Adrenal gland (tissue), 9 donors: ENCODE measurements at regions not wholly inside any gene's neighbourhood (a gene's known extent, or its start where the extent isn't known, plus 50 kb on each side); places are given as distances from the start of the nearest gene placed in this dataset.
"Not testable (repeated sequence)": the region's sequence is repeated elsewhere in the genome, so short reads cannot be mapped to it uniquely, and the experiment has no call there.

Source experiments
- DNase-seq, 7 donors: peaks; one replicate each; pipeline ENCODE4 v3.0.0-alpha.2; 2019 to 2020
- H3K27ac ChIP-seq, 5 donors: fragments of 200-600 bp; sonication (generic) in 4 of 5; 1 replicate in 3 of 5; 2 replicates in 2 of 5; pipeline versions ENCODE4 v1.5.1 to v1.8.0; 2016 to 2020; ENCODE audit warnings: mild to moderate bottlenecking in 1 of 5
- H3K27me3 ChIP-seq: fragments of 200-600 bp; 2 replicates; pipeline ENCODE4 v1.8.0; 2021
- H3K36me3 ChIP-seq, 2 donors: fragments of 200-600 bp; replicated peaks in 1 of 2; 1 replicate in 1 of 2; 2 replicates in 1 of 2; pipeline versions ENCODE4 v1.5.1 to v1.8.0; 2018 to 2022
- H3K4me1 ChIP-seq, 2 donors: fragments of 200-600 bp; replicated peaks in 1 of 2; 1 replicate in 1 of 2; 2 replicates in 1 of 2; pipeline versions ENCODE4 v1.5.1 to v1.8.0; 2018 to 2021
- H3K4me3 ChIP-seq, 4 donors: fragments of 200-600 bp; sonication (generic) in 3 of 4; one replicate each; pipeline ENCODE4 v1.5.1; 2016 to 2018
- H3K9me3 ChIP-seq, 3 donors: fragments of 200-600 bp; sonication (generic) in 1 of 3; replicated peaks in 1 of 3; 1 replicate in 2 of 3; 2 replicates in 1 of 3; pipeline versions ENCODE4 v1.5.1 to v1.8.0; 2016 to 2021
- CTCF ChIP-seq, 6 experiments: fragments of 450-650 bp in 4 of 6; fragments of 200-600 bp in 2 of 6; sonication (generic) in 1 of 6; IDR thresholded peaks; 1 replicate in 5 of 6; 2 replicates in 1 of 6; pipeline versions ENCODE4 v1.5.1 to v1.8.0; 2016 to 2021; ENCODE audit warnings: antibody characterized with exemption in 6 of 6, mild to moderate bottlenecking in 2 of 6, moderate library complexity in 1 of 6
- POLR2A ChIP-seq, 2 donors: fragments of 450-650 bp; IDR thresholded peaks; one replicate each; pipeline ENCODE4 v1.6.1; 2017; ENCODE audit warnings: antibody characterized with exemption in 2 of 2, mild to moderate bottlenecking in 2 of 2, moderate library complexity in 1 of 2
- WGBS, 4 donors: extraction: QIAGEN DNeasy Blood & Tissue Kit in 2 of 4; methylation state at CpG; one replicate each; pipeline versions ENCODE4 v1.1.5 to v1.1.7; 2013 to 2017; 5-methylcytosine and 5-hydroxymethylcytosine counted together
- intact Hi-C, 2 donors: fragments of 100-400 bp; cut with DNase I; formaldehyde crosslinking; loops; one replicate each; pipeline versions ENCODE4 v1.14.1 to v1.15.0; 2022 to 2023
- donor health status: healthy with polysubstance abuse.
- donor health status: Bipolar disorder and iron deficiency.
- donor health status: DM: yes; HTN: yes; CAD: no.
- donor health status: DM: no; HTN: no; CAD: no.
- donor health status: DM: no; HTN: no; CAD: no.

- 63 to 78% (median 71%) methylated on average over 1 of the region's 1 CpG for WGBS, 4 donors
- TF ChIP-seq POLR2A (IDR thresholded peaks at IDR 0.05) (no peak), CTCF (IDR thresholded peaks at IDR 0.05) (no peak)
- Histone ChIP-seq H3K4me3 (no peak overlapping the region), H3K36me3 (no peaks in the 10 kb centered on the region), H3K27ac (no peak overlapping the region), H3K9me3 (no peaks in the 10 kb centered on the region), H3K4me1 (no peaks in the 10 kb centered on the region), H3K27me3 (no peaks in the 10 kb centered on the region)
- no peak for DNase-seq
- intact Hi-C loops: no loop called here
Observed at GRCh38 chr5:39657943-39658342, 233.2 kb upstream of the DAB2 start.

GRCh38 chr5:39656600-39656999 lies 231.8 kb upstream of the DAB2 start:
- Histone ChIP-seq H3K27ac (no peak overlapping the region), H3K9me3 (no peaks in the 10 kb centered on the region), H3K4me3 (no peak overlapping the region), H3K4me1 (no peaks in the 10 kb centered on the region), H3K27me3 (no peaks in the 10 kb centered on the region), H3K36me3 (no peaks in the 10 kb centered on the region)
- TF ChIP-seq POLR2A (IDR thresholded peaks at IDR 0.05) (no peak), CTCF (IDR thresholded peaks at IDR 0.05) (no peak)
- no peak for DNase-seq
- intact Hi-C loops: no loop called here

DNA sequence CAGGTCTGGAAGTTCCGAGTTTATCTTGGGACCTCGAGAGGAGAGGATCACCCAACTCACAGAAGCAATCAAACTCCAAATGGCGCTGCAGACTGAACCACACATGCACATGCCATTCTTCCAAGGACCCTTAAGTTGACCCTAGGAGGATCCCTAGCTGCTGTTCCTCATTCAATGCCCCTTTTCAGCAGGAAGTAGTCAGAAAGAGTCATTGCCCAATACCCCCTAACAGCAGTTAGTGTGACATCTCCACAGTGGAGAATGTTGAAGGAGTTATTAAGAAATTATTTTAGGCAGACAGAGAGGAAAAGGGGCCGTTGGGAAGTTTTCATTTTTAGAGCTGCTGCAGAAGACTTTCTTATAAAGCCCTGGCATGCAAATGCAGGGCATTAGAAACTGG lies 229.9 kb upstream of the DAB2 start:
- Histone ChIP-seq H3K27me3 (no peaks in the 10 kb centered on the region), H3K36me3 (no peaks in the 10 kb centered on the region), H3K4me3 (no peak overlapping the region), H3K4me1 (no peaks in the 10 kb centered on the region), H3K27ac (no peak overlapping the region), H3K9me3 (no peaks in the 10 kb centered on the region)
- DNase-seq: no peak
- TF ChIP-seq CTCF (IDR thresholded peaks at IDR 0.05): no peak
- no peak for TF ChIP-seq POLR2A (IDR thresholded peaks at IDR 0.05)
- 68 to 82% (median 71%) methylated on average over 3 to 4 of the region's 4 CpGs for WGBS, 4 donors
- intact Hi-C loops: no loop called here

DNA sequence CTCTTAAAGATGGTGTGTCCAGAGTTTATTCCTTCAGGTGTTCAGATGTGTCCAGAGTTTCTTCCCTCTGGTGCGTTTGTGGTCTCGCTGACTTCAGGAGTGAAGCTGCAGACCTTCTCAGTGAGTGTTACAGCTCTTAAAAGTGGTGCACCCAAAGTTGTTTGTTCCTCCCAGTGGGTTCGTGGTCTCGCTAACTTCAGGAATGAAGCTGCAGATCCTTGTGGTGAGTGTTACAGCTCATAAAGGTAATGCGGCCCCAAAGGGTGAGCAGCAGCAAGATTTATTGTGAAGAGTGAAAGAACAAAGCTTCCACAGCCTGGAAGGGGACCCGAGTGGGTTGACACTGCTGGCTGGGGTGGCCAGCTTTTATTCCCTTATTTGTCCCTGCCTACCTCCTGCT lies 227.7 kb upstream of the DAB2 start:
- WGBS, 4 donors: 66 to 79% (median 73%) methylated on average over 6 of the region's 6 CpGs
- H3K9me3 ChIP-seq, H3K27ac ChIP-seq, H3K4me1 ChIP-seq, DNase-seq, H3K27me3 ChIP-seq, H3K36me3 ChIP-seq, intact Hi-C loops, H3K4me3 ChIP-seq: not testable (repeated sequence)

DNA sequence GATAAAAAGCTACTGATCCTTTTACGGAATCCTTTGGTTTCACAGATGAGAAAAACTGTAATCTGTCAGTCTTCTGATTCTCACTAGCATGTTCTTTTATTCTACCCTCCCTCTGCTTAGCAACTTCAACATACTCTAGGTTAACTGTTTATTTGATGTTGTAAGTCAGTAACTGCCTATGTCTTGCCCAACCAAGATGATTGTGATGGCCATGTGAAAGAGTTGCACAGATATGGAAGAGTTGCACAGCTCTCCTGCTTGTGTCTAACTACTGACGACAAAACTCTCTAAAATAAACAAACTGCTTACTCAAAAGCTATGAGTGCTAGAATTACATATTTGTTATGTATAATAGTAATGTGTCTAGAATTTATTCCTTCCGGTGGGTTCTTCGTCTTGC lies 227.3 kb upstream of the DAB2 start:
- DNase-seq: no peak
- WGBS, 4 donors: 80 to 94% (median 84%) methylated on average over 4 of the region's 4 CpGs
- no peaks in the 10 kb centered on the region for H3K9me3 ChIP-seq
- intact Hi-C loops: no loop called here
- H3K4me3 ChIP-seq: no peak overlapping the region
- H3K27ac ChIP-seq: no peak overlapping the region
- no peaks in the 10 kb centered on the region for H3K36me3 ChIP-seq
- no peaks in the 10 kb centered on the region for H3K27me3 ChIP-seq
- TF ChIP-seq POLR2A (IDR thresholded peaks at IDR 0.05) (no peak), CTCF (IDR thresholded peaks at IDR 0.05) (no peak)
- H3K4me1 ChIP-seq: no peaks in the 10 kb centered on the region
